ENCODE measurements at regions not wholly inside any gene's neighbourhood (a gene's known extent, or its start where the extent isn't known, plus 50 kb on each side); places are given as distances from the start of the nearest gene placed in this dataset.

DNA sequence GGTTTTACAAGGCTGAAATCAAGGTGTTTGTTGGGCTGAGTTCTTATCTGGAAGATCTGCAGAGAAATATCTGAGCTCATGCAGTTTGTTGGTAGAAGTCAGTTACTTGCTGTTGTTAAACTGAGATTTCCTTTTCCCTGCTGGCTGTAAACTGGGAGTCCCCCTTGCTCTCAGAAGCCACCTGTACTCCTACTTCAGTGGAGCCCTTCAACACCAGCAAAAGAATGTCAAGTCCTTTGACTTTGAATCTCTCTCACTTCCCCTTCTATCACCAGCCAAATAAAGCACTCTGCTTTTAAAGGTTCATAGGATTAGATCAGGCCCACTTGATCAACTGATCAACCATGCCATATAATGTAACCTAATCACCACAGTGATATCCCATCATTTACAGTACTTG, 252.2 kb upstream of the CDH7 start:
- Mint-ChIP-seq H3K4me1 (no peaks in the 10 kb centered on the region), H3K4me3 (no peak overlapping the region), H3K27ac (no peak overlapping the region), H3K27me3 (no peaks in the 10 kb centered on the region), H3K9me3 (peaks cover 0 to 4% (median 0%) of the 10 kb centered on the region in 3 donors), H3K36me3 (no peaks in the 10 kb centered on the region)

- Mint-ChIP-seq H3K27me3 (peaks cover 2% of the 10 kb centered on the region), H3K36me3 (no peaks in the 10 kb centered on the region), H3K4me3 (no peak overlapping the region), H3K4me1 (no peaks in the 10 kb centered on the region), H3K27ac (no peak overlapping the region), H3K9me3 (no peaks in the 10 kb centered on the region)
Observed at GRCh38 chr18:65487569-65487968, 263.2 kb upstream of the CDH7 start.

GRCh38 chr18:65477455-65477854, 273.4 kb upstream of the CDH7 start:
- no peaks in the 10 kb centered on the region for H3K9me3 Mint-ChIP-seq
- H3K27me3 Mint-ChIP-seq = no peaks in the 10 kb centered on the region
- H3K36me3 Mint-ChIP-seq = no peaks in the 10 kb centered on the region
- H3K4me1 Mint-ChIP-seq = no peaks in the 10 kb centered on the region
- H3K4me3 Mint-ChIP-seq = no peak overlapping the region
- H3K27ac Mint-ChIP-seq = no peak overlapping the region

DNA sequence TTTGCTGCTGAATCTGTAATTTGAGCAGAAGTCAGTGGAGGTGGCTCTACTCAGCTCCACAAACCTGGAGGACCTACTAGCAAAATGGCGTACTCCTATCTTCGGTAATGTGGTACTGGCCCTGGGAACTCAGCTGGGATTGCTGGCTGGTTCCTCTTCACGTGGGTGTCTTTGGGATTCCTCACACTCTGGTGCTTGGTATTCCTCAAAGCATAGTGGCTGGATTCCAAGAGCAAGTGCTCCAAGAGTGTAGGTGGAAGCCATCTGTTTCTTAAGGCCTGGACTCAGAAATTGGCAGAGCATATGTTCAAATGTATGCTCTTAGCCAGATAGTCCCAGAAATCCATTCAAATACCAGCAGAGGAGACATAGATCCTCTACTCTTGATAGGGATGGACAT, 281.9 kb upstream of the CDH7 start:
- Mint-ChIP-seq H3K9me3 (peaks cover 0 to 2% (median 0%) of the 10 kb centered on the region in 3 donors), H3K4me3 (no peak overlapping the region), H3K4me1 (peaks cover 0 to 3% (median 0%) of the 10 kb centered on the region in 3 donors), H3K36me3 (no peaks in the 10 kb centered on the region), H3K27ac (no peak overlapping the region), H3K27me3 (no peaks in the 10 kb centered on the region)

DNA sequence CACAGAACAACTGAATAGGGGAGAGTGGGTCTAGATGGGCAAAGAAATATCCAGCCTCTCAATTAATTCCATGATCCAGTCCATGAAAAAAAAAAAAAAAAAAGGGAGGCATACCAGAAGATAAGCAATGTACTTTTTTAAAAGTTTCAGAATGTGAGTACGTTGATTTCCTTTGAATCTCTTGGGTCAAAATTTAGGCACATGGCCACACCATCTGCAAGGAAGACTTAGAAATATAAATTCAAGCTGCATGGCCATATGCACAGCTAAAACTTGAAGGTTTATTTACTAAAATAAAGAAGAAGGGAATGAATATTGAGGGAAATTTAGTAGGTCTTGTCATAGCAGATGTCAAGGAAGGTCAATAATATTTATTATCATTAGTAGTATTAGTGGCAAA, 286.5 kb upstream of the CDH7 start:
- no peak overlapping the region for H3K27ac Mint-ChIP-seq
- H3K4me1 Mint-ChIP-seq = peaks cover 0 to 3% (median 0%) of the 10 kb centered on the region in 3 donors
- no peaks in the 10 kb centered on the region for H3K27me3 Mint-ChIP-seq
- H3K9me3 Mint-ChIP-seq = peaks cover 0 to 10% (median 0%) of the 10 kb centered on the region in 3 donors
- H3K36me3 Mint-ChIP-seq = no peaks in the 10 kb centered on the region
- no peak overlapping the region for H3K4me3 Mint-ChIP-seq

GRCh38 chr18:65459741-65460140, 291.1 kb upstream of the CDH7 start:
- no peaks in the 10 kb centered on the region for H3K4me1 Mint-ChIP-seq
- peaks cover 0 to 8% (median 0%) of the 10 kb centered on the region in 3 donors for H3K9me3 Mint-ChIP-seq

GRCh38 chr18:65458871-65459270, 291.9 kb upstream of the CDH7 start:
- H3K27ac Mint-ChIP-seq = no peak overlapping the region
- H3K27me3 Mint-ChIP-seq = no peaks in the 10 kb centered on the region
- H3K4me3 Mint-ChIP-seq = peak overlapping the region in 1 of 4 donors; percentile 41
- no peaks in the 10 kb centered on the region for H3K36me3 Mint-ChIP-seq
- peaks cover 0 to 8% (median 0%) of the 10 kb centered on the region in 3 donors for H3K9me3 Mint-ChIP-seq
- H3K4me1 Mint-ChIP-seq = no peaks in the 10 kb centered on the region

More at GRCh38 chr18:65459741-65460140, 291.1 kb upstream of the CDH7 start:
- H3K27me3 Mint-ChIP-seq = no peaks in the 10 kb centered on the region
- no peak overlapping the region for H3K4me3 Mint-ChIP-seq
- no peaks in the 10 kb centered on the region for H3K36me3 Mint-ChIP-seq
- no peak overlapping the region for H3K27ac Mint-ChIP-seq

GRCh38 chr18:65439188-65439587, 311.6 kb upstream of the CDH7 start:
- Mint-ChIP-seq H3K27ac (no peak overlapping the region), H3K4me1 (no peaks in the 10 kb centered on the region), H3K9me3 (peaks cover 0 to 3% (median 0%) of the 10 kb centered on the region in 3 donors), H3K27me3 (no peaks in the 10 kb centered on the region), H3K36me3 (no peaks in the 10 kb centered on the region), H3K4me3 (no peak overlapping the region)

DNA sequence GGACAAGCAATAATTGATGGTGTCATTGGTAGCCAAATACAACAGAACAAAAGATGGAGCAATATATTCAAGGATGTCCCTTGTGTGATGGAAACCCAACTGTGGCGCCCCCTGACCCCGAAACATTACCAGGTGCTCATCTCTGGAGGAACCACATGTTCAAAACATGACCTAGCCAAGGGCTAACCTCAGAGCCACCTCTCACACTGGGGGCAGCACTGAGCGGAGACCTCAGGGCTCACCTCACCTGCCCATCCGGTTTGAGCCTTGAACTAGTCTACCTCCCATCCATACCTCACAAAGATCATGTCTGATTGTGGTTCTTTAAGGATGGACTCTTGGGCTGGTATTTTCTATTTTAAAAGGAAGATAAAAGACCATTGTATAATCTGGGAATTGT, 314.4 kb upstream of the CDH7 start:
- no peak overlapping the region for H3K27ac Mint-ChIP-seq
- no peaks in the 10 kb centered on the region for H3K36me3 Mint-ChIP-seq
- H3K4me3 Mint-ChIP-seq = no peak overlapping the region
- no peaks in the 10 kb centered on the region for H3K4me1 Mint-ChIP-seq
- peaks cover 0 to 1% (median 0%) of the 10 kb centered on the region in 3 donors for H3K9me3 Mint-ChIP-seq
- H3K27me3 Mint-ChIP-seq = no peaks in the 10 kb centered on the region

- Mint-ChIP-seq H3K27me3 (no peaks in the 10 kb centered on the region), H3K36me3 (no peaks in the 10 kb centered on the region), H3K4me3 (no peak overlapping the region), H3K9me3 (peaks cover 0 to 1% (median 0%) of the 10 kb centered on the region in 3 donors), H3K27ac (no peak overlapping the region), H3K4me1 (no peaks in the 10 kb centered on the region)
Observed at GRCh38 chr18:65435534-65435933, 315.3 kb upstream of the CDH7 start.

GRCh38 chr18:65429601-65430000, 321.2 kb upstream of the CDH7 start:
- H3K36me3 Mint-ChIP-seq = no peaks in the 10 kb centered on the region
- H3K27me3 Mint-ChIP-seq = no peaks in the 10 kb centered on the region
- no peak overlapping the region for H3K4me3 Mint-ChIP-seq
- no peaks in the 10 kb centered on the region for H3K4me1 Mint-ChIP-seq
- no peak overlapping the region for H3K27ac Mint-ChIP-seq
- H3K9me3 Mint-ChIP-seq = no peaks in the 10 kb centered on the region

DNA sequence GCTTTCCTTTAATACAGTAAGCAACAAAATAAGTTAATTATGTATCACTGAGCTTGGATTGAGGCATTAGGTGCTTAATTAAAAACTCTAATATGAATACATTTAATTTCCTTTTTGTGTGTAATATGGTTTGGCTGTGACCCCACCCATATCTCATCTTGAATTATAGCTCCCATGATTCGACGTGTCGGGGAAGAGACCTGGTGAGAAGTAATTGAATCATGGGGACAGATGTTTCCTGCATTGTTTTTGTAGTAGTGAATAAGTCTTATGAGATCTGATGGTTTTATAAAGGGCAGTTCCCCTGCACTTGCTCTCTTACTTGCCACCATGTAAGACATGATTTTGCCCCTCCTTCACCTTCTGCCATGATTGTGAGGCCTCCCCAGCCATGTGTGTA, 325.4 kb upstream of the CDH7 start:
- Mint-ChIP-seq H3K4me1 (no peaks in the 10 kb centered on the region), H3K36me3 (no peaks in the 10 kb centered on the region), H3K9me3 (peaks cover 0 to 5% (median 0%) of the 10 kb centered on the region in 3 donors), H3K27me3 (no peaks in the 10 kb centered on the region), H3K27ac (no peak overlapping the region), H3K4me3 (no peak overlapping the region)

DNA sequence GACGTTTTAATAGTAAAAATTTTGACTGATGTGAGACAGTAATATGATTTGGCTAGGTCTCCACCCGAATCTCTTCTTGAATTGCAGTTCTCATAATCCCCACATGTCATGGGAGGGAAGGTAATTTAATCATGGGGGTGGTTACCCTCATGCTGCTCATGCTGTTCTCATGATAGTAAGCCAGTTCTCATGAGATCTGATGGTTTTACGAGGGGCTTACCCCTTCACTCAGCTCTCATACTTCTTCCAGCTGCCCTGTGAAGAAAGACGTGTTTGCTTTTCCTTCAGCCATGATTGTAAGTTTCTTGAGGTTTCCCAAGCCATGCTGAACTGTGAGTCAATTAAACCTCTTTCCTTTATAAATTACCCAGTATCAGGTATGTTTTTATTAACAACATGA, 327.0 kb upstream of the CDH7 start:
- H3K4me1 Mint-ChIP-seq = no peaks in the 10 kb centered on the region
- H3K27ac Mint-ChIP-seq = no peak overlapping the region
- no peaks in the 10 kb centered on the region for H3K27me3 Mint-ChIP-seq
- H3K36me3 Mint-ChIP-seq = no peaks in the 10 kb centered on the region
- no peak overlapping the region for H3K4me3 Mint-ChIP-seq
- H3K9me3 Mint-ChIP-seq = peaks cover 0 to 5% (median 2%) of the 10 kb centered on the region in 3 donors

DNA sequence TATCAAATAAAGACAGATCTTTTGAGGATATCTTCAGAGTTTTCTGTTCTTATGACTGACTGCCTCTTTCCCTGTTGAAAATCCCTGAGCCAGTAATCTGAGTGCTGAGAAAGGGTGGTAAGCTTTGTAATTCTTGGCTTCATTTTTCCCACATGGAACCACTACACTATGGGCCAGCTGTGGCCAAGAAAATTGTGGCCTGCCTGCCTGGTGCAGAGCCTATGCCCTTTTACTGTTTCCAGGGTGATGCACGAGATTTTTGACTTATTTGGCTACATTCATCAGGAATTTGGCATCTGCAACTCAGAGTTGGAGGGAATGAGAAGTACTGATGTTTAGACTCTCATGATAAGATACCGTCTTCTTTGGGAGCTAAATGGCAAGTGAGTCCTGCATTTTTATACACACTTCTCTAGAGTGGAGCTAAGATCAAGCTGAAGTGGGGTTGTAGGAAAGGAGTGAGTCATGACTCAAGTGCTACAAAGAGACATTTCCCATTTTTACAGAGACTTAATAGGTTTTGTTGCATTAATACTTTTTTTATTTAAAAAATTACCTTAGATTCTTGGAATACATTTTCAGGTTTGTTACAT, 328.2 kb upstream of the CDH7 start:
- Mint-ChIP-seq H3K27ac (no peak overlapping the region), H3K9me3 (peaks cover 0 to 5% (median 2%) of the 10 kb centered on the region in 3 donors), H3K4me1 (no peaks in the 10 kb centered on the region), H3K36me3 (no peaks in the 10 kb centered on the region), H3K4me3 (no peak overlapping the region), H3K27me3 (no peaks in the 10 kb centered on the region)

GRCh38 chr18:65415098-65415497, 335.7 kb upstream of the CDH7 start:
- H3K36me3 Mint-ChIP-seq = no peaks in the 10 kb centered on the region
- H3K4me3 Mint-ChIP-seq = no peak overlapping the region
- no peaks in the 10 kb centered on the region for H3K4me1 Mint-ChIP-seq

GRCh38 chr18:65414501-65414900, 336.3 kb upstream of the CDH7 start:
- no peaks in the 10 kb centered on the region for H3K4me1 Mint-ChIP-seq
- no peaks in the 10 kb centered on the region for H3K27me3 Mint-ChIP-seq
- H3K9me3 Mint-ChIP-seq = peaks cover 0 to 2% (median 0%) of the 10 kb centered on the region in 3 donors
- H3K36me3 Mint-ChIP-seq = no peaks in the 10 kb centered on the region
- no peak overlapping the region for H3K27ac Mint-ChIP-seq
- H3K4me3 Mint-ChIP-seq = no peak overlapping the region

More at GRCh38 chr18:65415098-65415497, 335.7 kb upstream of the CDH7 start:
- Mint-ChIP-seq H3K27ac (no peak overlapping the region), H3K9me3 (peaks cover 0 to 2% (median 0%) of the 10 kb centered on the region in 3 donors), H3K27me3 (no peaks in the 10 kb centered on the region)
